Neural cell (in vitro differentiated cells): ENCODE measurements at regions not wholly inside any gene's neighbourhood (a gene's known extent, or its start where the extent isn't known, plus 50 kb on each side); places are given as distances from the start of the nearest gene placed in this dataset.

Experiments used
- CTCF ChIP-seq: fragments of 450-650 bp; IDR thresholded peaks from 2 replicates; pipeline ENCODE4 v1.5.1; 2014; ENCODE audit warnings: antibody characterized with exemption, mild to moderate bottlenecking, moderate library complexity; ENCODE audit not compliant: poor library complexity, severe bottlenecking
- EP300 ChIP-seq: fragments of 450-650 bp; conservative IDR thresholded peaks from 2 replicates; pipeline ENCODE4 v1.6.1; 2014; ENCODE audit warnings: antibody characterized with exemption, mild to moderate bottlenecking, moderate library complexity; ENCODE audit not compliant: poor library complexity, severe bottlenecking
- EZH2 ChIP-seq: fragments of 200-600, 300-800 bp; shearing (Covaris generic), sonication (generic); IDR thresholded peaks from 2 replicates; pipeline ENCODE4 v1.6.1; 2014; ENCODE audit warnings: antibody characterized with exemption, low read length, borderline replicate concordance, mild to moderate bottlenecking; ENCODE audit not compliant: insufficient read depth, poor library complexity, severe bottlenecking
- TAF1 ChIP-seq: IDR thresholded peaks from 2 replicates; pipeline ENCODE4 v1.6.1; 2012; ENCODE audit warnings: low read depth
- TF ChIP-seq, protein P1 (sequence below): IDR thresholded peaks from 2 replicates; pipeline ENCODE4 v1.6.1; 2012; ENCODE audit warnings: borderline replicate concordance

DNA sequence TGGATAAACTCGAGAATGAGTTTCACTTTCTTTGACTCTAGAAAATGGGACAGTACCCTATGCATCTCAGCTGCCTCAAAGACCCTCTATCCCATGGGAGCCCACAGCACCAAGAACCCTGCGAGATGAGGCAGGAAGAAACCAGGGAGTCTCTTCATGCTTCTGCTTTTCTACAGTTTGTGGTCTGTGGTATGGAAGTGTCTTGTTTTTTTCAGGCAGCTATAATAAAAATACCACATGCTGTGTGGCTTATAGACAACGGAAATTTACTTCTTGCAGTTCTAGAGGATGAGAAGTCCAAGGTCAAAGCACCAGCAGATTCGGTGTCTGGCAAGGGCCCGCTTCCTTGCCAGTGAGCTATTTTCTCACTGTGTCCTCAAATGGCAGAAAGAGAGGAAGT lies 257.9 kb downstream of the SUCLG1 start:
- TF ChIP-seq CTCF (no peak), TAF1 (no peak), EZH2 (no peak), EP300 (no peak)
- TF ChIP-seq, protein P1, sequence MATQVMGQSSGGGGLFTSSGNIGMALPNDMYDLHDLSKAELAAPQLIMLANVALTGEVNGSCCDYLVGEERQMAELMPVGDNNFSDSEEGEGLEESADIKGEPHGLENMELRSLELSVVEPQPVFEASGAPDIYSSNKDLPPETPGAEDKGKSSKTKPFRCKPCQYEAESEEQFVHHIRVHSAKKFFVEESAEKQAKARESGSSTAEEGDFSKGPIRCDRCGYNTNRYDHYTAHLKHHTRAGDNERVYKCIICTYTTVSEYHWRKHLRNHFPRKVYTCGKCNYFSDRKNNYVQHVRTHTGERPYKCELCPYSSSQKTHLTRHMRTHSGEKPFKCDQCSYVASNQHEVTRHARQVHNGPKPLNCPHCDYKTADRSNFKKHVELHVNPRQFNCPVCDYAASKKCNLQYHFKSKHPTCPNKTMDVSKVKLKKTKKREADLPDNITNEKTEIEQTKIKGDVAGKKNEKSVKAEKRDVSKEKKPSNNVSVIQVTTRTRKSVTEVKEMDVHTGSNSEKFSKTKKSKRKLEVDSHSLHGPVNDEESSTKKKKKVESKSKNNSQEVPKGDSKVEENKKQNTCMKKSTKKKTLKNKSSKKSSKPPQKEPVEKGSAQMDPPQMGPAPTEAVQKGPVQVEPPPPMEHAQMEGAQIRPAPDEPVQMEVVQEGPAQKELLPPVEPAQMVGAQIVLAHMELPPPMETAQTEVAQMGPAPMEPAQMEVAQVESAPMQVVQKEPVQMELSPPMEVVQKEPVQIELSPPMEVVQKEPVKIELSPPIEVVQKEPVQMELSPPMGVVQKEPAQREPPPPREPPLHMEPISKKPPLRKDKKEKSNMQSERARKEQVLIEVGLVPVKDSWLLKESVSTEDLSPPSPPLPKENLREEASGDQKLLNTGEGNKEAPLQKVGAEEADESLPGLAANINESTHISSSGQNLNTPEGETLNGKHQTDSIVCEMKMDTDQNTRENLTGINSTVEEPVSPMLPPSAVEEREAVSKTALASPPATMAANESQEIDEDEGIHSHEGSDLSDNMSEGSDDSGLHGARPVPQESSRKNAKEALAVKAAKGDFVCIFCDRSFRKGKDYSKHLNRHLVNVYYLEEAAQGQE = no peak
